OCI-LY3 (cell line): ENCODE measurements at regions not wholly inside any gene's neighbourhood (a gene's known extent, or its start where the extent isn't known, plus 50 kb on each side); places are given as distances from the start of the nearest gene placed in this dataset.

Experiments
- H2AFZ ChIP-seq: fragments of 200-600, 300-600 bp; shearing (Covaris generic); 2 replicates; pipeline ENCODE4 v1.6.0; 2014; ENCODE audit warnings: antibody characterized with exemption, low read depth, low read length
- H3K27ac ChIP-seq: fragments of 200-600, 300-600 bp; sonication (generic); 2 replicates; pipeline ENCODE4 v1.5.1; 2014; ENCODE audit warnings: mild to moderate bottlenecking, low read length, moderate library complexity, mixed read lengths
- H3K27me3 ChIP-seq: fragments of 200-600, 300-600 bp; sonication (generic); 2 replicates; pipeline ENCODE4 v1.6.1; 2014; ENCODE audit warnings: low read depth, low read length, mixed read lengths
- H3K36me3 ChIP-seq: fragments of 200-600, 300-600 bp; sonication (generic); replicated peaks from 2 replicates; pipeline ENCODE3; 2014; ENCODE audit warnings: low read depth, low read length, mixed read lengths
- H3K4me1 ChIP-seq: fragments of 300-600, 200-600 bp; sonication (generic); 2 replicates; pipeline ENCODE4 v1.6.1; 2014; ENCODE audit warnings: low read length, mixed read lengths
- H3K4me2 ChIP-seq: fragments of 200-600, 300-600 bp; sonication (generic); 2 replicates; pipeline ENCODE4 v1.6.1; 2014; ENCODE audit warnings: low read length, mixed read lengths
- H3K4me3 ChIP-seq: fragments of 300-600, 200-600 bp; sonication (generic); 2 replicates; pipeline ENCODE4 v1.5.1; 2014; ENCODE audit warnings: antibody characterized with exemption, mild to moderate bottlenecking, low read length, moderate library complexity
- H3K79me2 ChIP-seq: fragments of 300-600, 200-600 bp; shearing (Covaris generic); 2 replicates; pipeline ENCODE4 v1.6.1; 2014; ENCODE audit warnings: mild to moderate bottlenecking, low read length, mixed read lengths
- H3K9ac ChIP-seq: fragments of 300-600, 200-600 bp; shearing (Covaris generic); 2 replicates; pipeline ENCODE4 v1.6.0; 2014; ENCODE audit warnings: mild to moderate bottlenecking, low read length, moderate library complexity
- H3K9me3 ChIP-seq: fragments of 200-600, 300-600 bp; shearing (Covaris generic); 2 replicates; pipeline ENCODE4 v1.6.1; 2014; ENCODE audit warnings: low read length, mixed read lengths; ENCODE audit not compliant: insufficient read depth
- H4K20me1 ChIP-seq: fragments of 200-600, 300-600 bp; sonication (generic); 2 replicates; pipeline ENCODE4 v1.6.1; 2016; ENCODE audit warnings: low read length, mixed read lengths; ENCODE audit not compliant: insufficient read depth
- CTCF ChIP-seq: fragments of 200-600, 300-600 bp; sonication (generic); IDR thresholded peaks from 2 replicates; pipeline ENCODE4 v1.5.1; 2014; ENCODE audit warnings: antibody characterized with exemption, low read length, low read depth
- EZH2phosphoT487 ChIP-seq: fragments of 200-600 bp; shearing (Covaris generic); IDR thresholded peaks from 2 replicates; pipeline ENCODE4 v1.6.1; 2018; ENCODE audit warnings: antibody characterized with exemption, mixed run types, low read depth

DNA sequence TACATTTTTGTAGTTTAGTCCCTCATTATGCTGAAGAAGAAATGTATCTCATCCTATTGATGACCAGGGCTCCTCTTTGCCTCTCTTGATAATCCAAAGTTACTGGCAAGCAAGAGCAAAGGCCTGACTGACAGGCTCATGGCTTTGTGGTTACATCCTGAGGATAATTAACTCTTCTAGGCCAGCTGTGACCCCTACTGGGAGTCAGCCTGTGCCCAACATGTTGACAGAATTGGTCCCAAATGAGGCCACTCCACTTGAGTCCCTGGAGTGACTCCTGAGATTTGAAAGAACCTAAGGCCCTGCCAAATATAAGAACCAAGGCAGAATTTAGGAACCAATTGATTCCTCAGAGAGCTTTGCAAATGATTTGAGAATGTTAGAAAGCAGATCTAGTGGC is 973.8 kb upstream of the CELF4 start:
- H3K36me3 ChIP-seq, result no peaks in the 10 kb centered on the region
- no peak overlapping the region for H3K9ac ChIP-seq
- no peak overlapping the region for H3K4me2 ChIP-seq
- no peak overlapping the region for H2AFZ ChIP-seq
- no peaks in the 10 kb centered on the region for H3K79me2 ChIP-seq
- TF ChIP-seq EZH2phosphoT487, result no peak
- no peak for TF ChIP-seq CTCF
- no peaks in the 10 kb centered on the region; the same call in 1 of the 2 replicates for H3K9me3 ChIP-seq
- H3K4me1 ChIP-seq, result no peaks in the 10 kb centered on the region
- H3K27ac ChIP-seq, result no peak overlapping the region
- no peaks in the 10 kb centered on the region for H4K20me1 ChIP-seq
- H3K27me3 ChIP-seq, result no peaks in the 10 kb centered on the region
- H3K4me3 ChIP-seq, result no peak overlapping the region

DNA sequence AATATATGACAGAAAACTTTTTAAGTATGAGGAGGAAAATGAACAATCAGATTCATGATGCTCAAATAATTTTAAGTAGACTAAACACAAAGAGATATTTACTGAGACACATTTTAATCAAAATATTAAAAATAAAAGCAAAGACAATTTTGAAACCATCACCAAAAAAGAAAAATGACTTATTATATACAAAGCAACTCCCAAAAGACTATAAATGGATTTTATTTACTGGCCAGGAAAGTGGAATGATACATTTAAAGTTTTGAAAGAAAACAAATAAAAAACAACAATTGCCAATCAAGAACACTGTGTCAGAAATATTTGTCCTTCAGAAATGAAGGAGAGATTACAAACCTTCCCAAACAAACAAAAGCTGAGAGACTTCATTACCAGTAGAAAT is 968.5 kb upstream of the CELF4 start:
- no peak overlapping the region for H3K4me3 ChIP-seq
- no peak for TF ChIP-seq CTCF
- TF ChIP-seq EZH2phosphoT487, result no peak

GRCh38 chr18:38526922-38527321 is 961.3 kb upstream of the CELF4 start:
- Histone ChIP-seq H3K4me2 (no peak overlapping the region), H3K36me3 (no peaks in the 10 kb centered on the region), H3K27me3 (no peaks in the 10 kb centered on the region), H3K9ac (no peak overlapping the region), H3K4me3 (no peak overlapping the region), H3K9me3 (no peaks in the 10 kb centered on the region), H2AFZ (no peak overlapping the region), H3K4me1 (no peaks in the 10 kb centered on the region), H3K79me2 (no peaks in the 10 kb centered on the region), H3K27ac (no peak overlapping the region), H4K20me1 (no peaks in the 10 kb centered on the region)
- no peak for TF ChIP-seq CTCF
- no peak for TF ChIP-seq EZH2phosphoT487

More for the DNA sequence above, 968.5 kb upstream of the CELF4 start:
- H2AFZ ChIP-seq, result no peak overlapping the region
- no peak overlapping the region for H3K27ac ChIP-seq
- H3K79me2 ChIP-seq, result no peaks in the 10 kb centered on the region
- no peaks in the 10 kb centered on the region for H3K4me1 ChIP-seq
- H3K9ac ChIP-seq, result no peak overlapping the region
- H4K20me1 ChIP-seq, result no peaks in the 10 kb centered on the region
- peaks cover 6% of the 10 kb centered on the region for H3K36me3 ChIP-seq
- peaks cover 14% of the 10 kb centered on the region; the same call in 1 of the 2 replicates for H3K9me3 ChIP-seq
- H3K4me2 ChIP-seq, result no peak overlapping the region
- no peaks in the 10 kb centered on the region for H3K27me3 ChIP-seq

DNA sequence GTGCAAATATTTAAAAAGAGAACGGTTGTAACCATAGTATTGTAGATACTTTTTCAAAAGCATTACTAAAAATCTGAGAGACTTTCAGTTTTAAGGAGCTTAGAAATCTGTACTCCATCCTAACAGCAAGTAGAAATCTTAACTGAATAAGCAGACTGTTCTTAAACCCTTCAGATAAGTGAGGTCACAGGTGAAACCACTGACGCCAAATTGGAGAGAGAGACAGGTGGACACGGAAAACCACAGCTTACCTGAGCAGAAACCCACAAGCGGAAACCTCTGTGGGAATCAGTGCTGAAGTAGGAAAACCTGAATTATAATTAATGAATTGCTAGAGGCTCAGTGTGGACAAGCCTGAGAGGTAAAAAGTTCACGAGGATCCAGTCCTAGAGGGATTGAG is 959.4 kb upstream of the CELF4 start:
- TF ChIP-seq CTCF (no peak), EZH2phosphoT487 (no peak)
- Histone ChIP-seq H3K27ac (no peak overlapping the region), H4K20me1 (no peaks in the 10 kb centered on the region)

More for the DNA sequence above, 959.4 kb upstream of the CELF4 start:
- no peaks in the 10 kb centered on the region for H3K36me3 ChIP-seq
- no peaks in the 10 kb centered on the region for H3K9me3 ChIP-seq
- no peaks in the 10 kb centered on the region for H3K79me2 ChIP-seq
- H3K4me1 ChIP-seq, result no peaks in the 10 kb centered on the region
- H3K27me3 ChIP-seq, result no peaks in the 10 kb centered on the region
- no peak overlapping the region for H3K4me3 ChIP-seq
- H2AFZ ChIP-seq, result no peak overlapping the region
- no peak overlapping the region for H3K4me2 ChIP-seq
- H3K9ac ChIP-seq, result no peak overlapping the region
